ENCODE measurements at regions not wholly inside any gene's neighbourhood (a gene's known extent, or its start where the extent isn't known, plus 50 kb on each side); places are given as distances from the start of the nearest gene placed in this dataset.

DNA sequence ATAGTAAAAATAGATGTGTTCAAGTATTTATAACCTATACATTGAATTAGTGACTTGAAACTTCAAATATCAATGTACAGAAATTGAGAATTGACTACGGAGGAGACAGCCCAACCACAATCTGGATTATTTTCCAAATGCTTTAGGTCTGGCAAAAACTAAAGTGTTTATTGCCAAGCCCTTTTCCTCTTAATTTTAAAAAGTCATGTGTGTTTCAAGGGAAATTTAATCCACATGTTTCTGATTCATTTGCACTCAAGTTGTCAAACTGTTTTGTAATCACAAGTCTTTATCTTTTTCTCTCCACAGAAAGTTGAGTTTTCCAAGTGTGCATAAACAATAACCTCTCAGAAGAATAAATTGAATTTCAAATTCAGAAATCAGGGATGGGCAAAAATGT, 350.8 kb upstream of the RSPO3 start (continued):
- TF ChIP-seq GLIS2 (tag by site-specific recombination; IDR thresholded peaks at IDR 0.05) = no peak
- TF ChIP-seq, protein P1, sequence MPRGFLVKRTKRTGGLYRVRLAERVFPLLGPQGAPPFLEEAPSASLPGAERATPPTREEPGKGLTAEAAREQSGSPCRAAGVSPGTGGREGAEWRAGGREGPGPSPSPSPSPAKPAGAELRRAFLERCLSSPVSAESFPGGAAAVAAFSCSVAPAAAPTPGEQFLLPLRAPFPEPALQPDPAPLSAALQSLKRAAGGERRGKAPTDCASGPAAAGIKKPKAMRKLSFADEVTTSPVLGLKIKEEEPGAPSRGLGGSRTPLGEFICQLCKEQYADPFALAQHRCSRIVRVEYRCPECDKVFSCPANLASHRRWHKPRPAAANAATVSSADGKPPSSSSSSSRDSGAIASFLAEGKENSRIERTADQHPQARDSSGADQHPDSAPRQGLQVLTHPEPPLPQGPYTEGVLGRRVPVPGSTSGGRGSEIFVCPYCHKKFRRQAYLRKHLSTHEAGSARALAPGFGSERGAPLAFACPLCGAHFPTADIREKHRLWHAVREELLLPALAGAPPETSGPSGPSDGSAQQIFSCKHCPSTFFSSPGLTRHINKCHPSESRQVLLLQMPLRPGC (tag by site-specific recombination; IDR thresholded peaks at IDR 0.05) = no peak

- no peak overlapping the region for H3K4me3 ChIP-seq (ENCODE audit: low read depth, low read length)
- TF ChIP-seq ZNF280C (tag by site-specific recombination; IDR thresholded peaks at IDR 0.05) (no peak), ZNF23 (tag by site-specific recombination; IDR thresholded peaks at IDR 0.05; ENCODE audit: borderline replicate concordance) (no peak), ZEB2 (tag by site-specific recombination; IDR thresholded peaks at IDR 0.05) (no peak), ZNF394 (tag by site-specific recombination; IDR thresholded peaks at IDR 0.05; ENCODE audit: borderline replicate concordance) (no peak), ZNF433 (tag by site-specific recombination; IDR thresholded peaks at IDR 0.05; ENCODE audit: low read depth) (no peak), ZBTB21 (tag by site-specific recombination; IDR thresholded peaks at IDR 0.05) (no peak), ZNF169 (tag by site-specific recombination; IDR thresholded peaks at IDR 0.05) (no peak), ZNF175 (tag by site-specific recombination; IDR thresholded peaks at IDR 0.05) (no peak), GFI1B (tag by site-specific recombination; IDR thresholded peaks at IDR 0.05) (no peak), ZNF114 (tag by site-specific recombination; IDR thresholded peaks at IDR 0.05) (no peak), ZNF549 (tag by site-specific recombination; IDR thresholded peaks at IDR 0.05) (no peak), PRDM2 (tag by site-specific recombination; IDR thresholded peaks at IDR 0.05; ENCODE audit: borderline replicate concordance) (no peak), ZNF677 (tag by site-specific recombination; IDR thresholded peaks at IDR 0.05) (no peak), ZNF48 (tag by site-specific recombination; IDR thresholded peaks at IDR 0.05) (no peak), ZNF600 (tag by site-specific recombination; IDR thresholded peaks at IDR 0.05) (no peak), ZNF423 (tag by site-specific recombination; IDR thresholded peaks at IDR 0.05) (no peak), ZNF555 (tag by site-specific recombination; conservative IDR thresholded peaks at IDR 0.05) (no peak), RBAK (tag by site-specific recombination; IDR thresholded peaks at IDR 0.05) (no peak)
- TF ChIP-seq, protein P2, sequence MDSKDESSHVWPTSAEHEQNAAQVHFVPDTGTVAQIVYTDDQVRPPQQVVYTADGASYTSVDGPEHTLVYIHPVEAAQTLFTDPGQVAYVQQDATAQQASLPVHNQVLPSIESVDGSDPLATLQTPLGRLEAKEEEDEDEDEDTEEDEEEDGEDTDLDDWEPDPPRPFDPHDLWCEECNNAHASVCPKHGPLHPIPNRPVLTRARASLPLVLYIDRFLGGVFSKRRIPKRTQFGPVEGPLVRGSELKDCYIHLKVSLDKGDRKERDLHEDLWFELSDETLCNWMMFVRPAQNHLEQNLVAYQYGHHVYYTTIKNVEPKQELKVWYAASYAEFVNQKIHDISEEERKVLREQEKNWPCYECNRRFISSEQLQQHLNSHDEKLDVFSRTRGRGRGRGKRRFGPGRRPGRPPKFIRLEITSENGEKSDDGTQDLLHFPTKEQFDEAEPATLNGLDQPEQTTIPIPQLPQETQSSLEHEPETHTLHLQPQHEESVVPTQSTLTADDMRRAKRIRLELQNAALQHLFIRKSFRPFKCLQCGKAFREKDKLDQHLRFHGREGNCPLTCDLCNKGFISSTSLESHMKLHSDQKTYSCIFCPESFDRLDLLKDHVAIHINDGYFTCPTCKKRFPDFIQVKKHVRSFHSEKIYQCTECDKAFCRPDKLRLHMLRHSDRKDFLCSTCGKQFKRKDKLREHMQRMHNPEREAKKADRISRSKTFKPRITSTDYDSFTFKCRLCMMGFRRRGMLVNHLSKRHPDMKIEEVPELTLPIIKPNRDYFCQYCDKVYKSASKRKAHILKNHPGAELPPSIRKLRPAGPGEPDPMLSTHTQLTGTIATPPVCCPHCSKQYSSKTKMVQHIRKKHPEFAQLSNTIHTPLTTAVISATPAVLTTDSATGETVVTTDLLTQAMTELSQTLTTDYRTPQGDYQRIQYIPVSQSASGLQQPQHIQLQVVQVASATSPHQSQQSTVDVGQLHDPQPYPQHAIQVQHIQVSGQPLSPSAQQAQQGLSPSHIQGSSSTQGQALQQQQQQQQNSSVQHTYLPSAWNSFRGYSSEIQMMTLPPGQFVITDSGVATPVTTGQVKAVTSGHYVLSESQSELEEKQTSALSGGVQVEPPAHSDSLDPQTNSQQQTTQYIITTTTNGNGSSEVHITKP (tag by site-specific recombination; IDR thresholded peaks at IDR 0.05) = no peak
- TF ChIP-seq, protein P3, sequence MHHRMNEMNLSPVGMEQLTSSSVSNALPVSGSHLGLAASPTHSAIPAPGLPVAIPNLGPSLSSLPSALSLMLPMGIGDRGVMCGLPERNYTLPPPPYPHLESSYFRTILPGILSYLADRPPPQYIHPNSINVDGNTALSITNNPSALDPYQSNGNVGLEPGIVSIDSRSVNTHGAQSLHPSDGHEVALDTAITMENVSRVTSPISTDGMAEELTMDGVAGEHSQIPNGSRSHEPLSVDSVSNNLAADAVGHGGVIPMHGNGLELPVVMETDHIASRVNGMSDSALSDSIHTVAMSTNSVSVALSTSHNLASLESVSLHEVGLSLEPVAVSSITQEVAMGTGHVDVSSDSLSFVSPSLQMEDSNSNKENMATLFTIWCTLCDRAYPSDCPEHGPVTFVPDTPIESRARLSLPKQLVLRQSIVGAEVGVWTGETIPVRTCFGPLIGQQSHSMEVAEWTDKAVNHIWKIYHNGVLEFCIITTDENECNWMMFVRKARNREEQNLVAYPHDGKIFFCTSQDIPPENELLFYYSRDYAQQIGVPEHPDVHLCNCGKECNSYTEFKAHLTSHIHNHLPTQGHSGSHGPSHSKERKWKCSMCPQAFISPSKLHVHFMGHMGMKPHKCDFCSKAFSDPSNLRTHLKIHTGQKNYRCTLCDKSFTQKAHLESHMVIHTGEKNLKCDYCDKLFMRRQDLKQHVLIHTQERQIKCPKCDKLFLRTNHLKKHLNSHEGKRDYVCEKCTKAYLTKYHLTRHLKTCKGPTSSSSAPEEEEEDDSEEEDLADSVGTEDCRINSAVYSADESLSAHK (tag by site-specific recombination; IDR thresholded peaks at IDR 0.05) = no peak
These were observed 348.3 kb upstream of the RSPO3 start for GRCh38 chr6:126770176-126770575.

More at GRCh38 chr6:126770176-126770575, 348.3 kb upstream of the RSPO3 start:
- Histone ChIP-seq H3K36me3 (ENCODE audit: control insufficient read depth in 2 of 2, insufficient read depth in 1 of 2, low read length in 2 of 2) (no peaks in the 10 kb centered on the region), H3K4me1 (ENCODE audit: control insufficient read depth, insufficient read depth, low read length) (no peaks in the 10 kb centered on the region), H3K9me3 (ENCODE audit: control insufficient read depth, insufficient read depth, low read depth, low read length) (no peaks in the 10 kb centered on the region), H3K27ac (ENCODE audit: extremely low read depth, low read depth, low read length) (no peak overlapping the region)
- POLR2A ChIA-PET = no interaction called here
- CTCF ChIA-PET = interaction anchor here (0.6 kb wide), 1 partner anchor 419 kb away, joined by 3 read pairs; no protein-coding TSS in a partner anchor

All from HEK293 (cell line).